Esophagus squamous epithelium (tissue), 4 donors: ENCODE measurements at regions not wholly inside any gene's neighbourhood (a gene's known extent, or its start where the extent isn't known, plus 50 kb on each side); places are given as distances from the start of the nearest gene placed in this dataset.

Experiments
- CTCF ChIP-seq, 6 experiments: fragments of 450-650 bp in 4 of 6; fragments of 200-600 bp in 2 of 6; sonication (generic) in 2 of 6; IDR thresholded peaks; one replicate each; pipeline ENCODE4 v1.5.1; 2016 to 2019; ENCODE audit warnings: antibody characterized with exemption in 6 of 6, mild to moderate bottlenecking in 4 of 6, moderate library complexity in 4 of 6
- POLR2A ChIP-seq, 4 donors: fragments of 450-650 bp; IDR thresholded peaks; one replicate each; pipeline ENCODE4 v1.6.1; 2017; ENCODE audit warnings: antibody characterized with exemption in 4 of 4, mild to moderate bottlenecking in 4 of 4, moderate library complexity in 3 of 4

- TF ChIP-seq CTCF (IDR thresholded peaks at IDR 0.05) (no peak), POLR2A (IDR thresholded peaks at IDR 0.05) (no peak)
Observed at GRCh38 chr1:229162825-229163515, 107.9 kb upstream of the RAB4A start.
